ENCODE measurements at regions not wholly inside any gene's neighbourhood (a gene's known extent, or its start where the extent isn't known, plus 50 kb on each side); places are given as distances from the start of the nearest gene placed in this dataset.

GRCh38 chr16:59484833-59485516 is 750.9 kb upstream of the GOT2 start:
- TF ChIP-seq POLR2A (IDR thresholded peaks at IDR 0.05) (no peak), CTCF (IDR thresholded peaks at IDR 0.05) (no peak)
